Liver (tissue), 3 donors: ENCODE measurements at regions not wholly inside any gene's neighbourhood (a gene's known extent, or its start where the extent isn't known, plus 50 kb on each side); places are given as distances from the start of the nearest gene placed in this dataset.

ENCODE experiments used
- EGR1 ChIP-seq, 2 donors: IDR thresholded peaks; 2 replicates each; pipeline ENCODE4 v1.6.1; 2016 to 2018; ENCODE audit warnings: antibody characterized with exemption in 2 of 2, low read depth in 2 of 2
- MAX ChIP-seq: IDR thresholded peaks from 2 replicates; pipeline ENCODE4 v1.6.1; 2016; ENCODE audit warnings: antibody characterized with exemption
- RAD21 ChIP-seq, 2 donors: IDR thresholded peaks; 2 replicates each; pipeline ENCODE4 v1.6.1; 2016; ENCODE audit warnings: antibody characterized with exemption in 2 of 2, mild to moderate bottlenecking in 2 of 2
- SP1 ChIP-seq: IDR thresholded peaks from 2 replicates; pipeline ENCODE4 v1.6.1; 2018; ENCODE audit warnings: antibody characterized with exemption, mild to moderate bottlenecking
- TF ChIP-seq, protein P1 (sequence below): fragments of 150-350 bp; IDR thresholded peaks from 2 replicates; pipeline ENCODE4 v1.5.1; 2017; ENCODE audit warnings: improper control_type of control experiment, low read depth, low read length; ENCODE audit not compliant: missing input control
- TF ChIP-seq, protein P2 (sequence below): IDR thresholded peaks from 2 replicates; pipeline ENCODE4 v1.6.1; 2016; ENCODE audit warnings: antibody characterized with exemption
- donor health status: healthy.
- donor health status: healthy.

DNA sequence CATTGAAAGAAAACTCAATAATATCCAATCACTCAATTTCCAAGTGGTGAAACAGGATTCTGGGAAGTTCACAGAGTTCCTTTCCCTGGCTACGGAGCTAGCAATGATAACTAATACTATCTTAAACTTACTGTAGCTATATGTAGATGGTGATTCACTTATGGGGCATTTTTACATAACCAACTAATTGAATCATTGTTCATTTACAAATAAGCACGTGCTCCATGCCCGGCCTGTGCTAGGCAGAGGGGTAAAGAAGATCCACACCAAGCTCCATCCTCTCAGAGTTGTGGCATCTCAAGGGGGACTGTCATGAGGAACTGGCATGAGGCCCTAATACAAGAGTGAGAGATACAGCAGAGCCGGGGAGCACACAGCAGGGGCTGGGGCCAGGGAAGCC, 176.3 kb downstream of the ANKRD30B start:
- TF ChIP-seq MAX (no peak), RAD21 (IDR thresholded peaks at IDR 0.05) (no peak), SP1 (no peak), EGR1 (IDR thresholded peaks at IDR 0.05; ENCODE audit: low read depth in 2 of 2) (no peak)
- TF ChIP-seq, protein P1, sequence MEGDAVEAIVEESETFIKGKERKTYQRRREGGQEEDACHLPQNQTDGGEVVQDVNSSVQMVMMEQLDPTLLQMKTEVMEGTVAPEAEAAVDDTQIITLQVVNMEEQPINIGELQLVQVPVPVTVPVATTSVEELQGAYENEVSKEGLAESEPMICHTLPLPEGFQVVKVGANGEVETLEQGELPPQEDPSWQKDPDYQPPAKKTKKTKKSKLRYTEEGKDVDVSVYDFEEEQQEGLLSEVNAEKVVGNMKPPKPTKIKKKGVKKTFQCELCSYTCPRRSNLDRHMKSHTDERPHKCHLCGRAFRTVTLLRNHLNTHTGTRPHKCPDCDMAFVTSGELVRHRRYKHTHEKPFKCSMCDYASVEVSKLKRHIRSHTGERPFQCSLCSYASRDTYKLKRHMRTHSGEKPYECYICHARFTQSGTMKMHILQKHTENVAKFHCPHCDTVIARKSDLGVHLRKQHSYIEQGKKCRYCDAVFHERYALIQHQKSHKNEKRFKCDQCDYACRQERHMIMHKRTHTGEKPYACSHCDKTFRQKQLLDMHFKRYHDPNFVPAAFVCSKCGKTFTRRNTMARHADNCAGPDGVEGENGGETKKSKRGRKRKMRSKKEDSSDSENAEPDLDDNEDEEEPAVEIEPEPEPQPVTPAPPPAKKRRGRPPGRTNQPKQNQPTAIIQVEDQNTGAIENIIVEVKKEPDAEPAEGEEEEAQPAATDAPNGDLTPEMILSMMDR = no peak
- TF ChIP-seq, protein P2, sequence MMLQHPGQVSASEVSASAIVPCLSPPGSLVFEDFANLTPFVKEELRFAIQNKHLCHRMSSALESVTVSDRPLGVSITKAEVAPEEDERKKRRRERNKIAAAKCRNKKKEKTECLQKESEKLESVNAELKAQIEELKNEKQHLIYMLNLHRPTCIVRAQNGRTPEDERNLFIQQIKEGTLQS = no peak
